SK-N-SH treated with all-trans-retinoic acid at 6 μM for 48 hours (cell line): ENCODE measurements at regions not wholly inside any gene's neighbourhood (a gene's known extent, or its start where the extent isn't known, plus 50 kb on each side); places are given as distances from the start of the nearest gene placed in this dataset.

Source experiments
- ATAC-seq: fragments of 200-7000 bp; cut with Tn5 transposase; 3 replicates; pipeline ENCODE4 v1.9.1; 2020; ENCODE audit warnings: mild to moderate bottlenecking, moderate library complexity
- ARNTL ChIP-seq: fragments of 450-650 bp; formaldehyde crosslinking; IDR thresholded peaks from 2 replicates; pipeline ENCODE4 v1.5.0; 2020; ENCODE audit warnings: low read depth, mild to moderate bottlenecking, moderate library complexity, borderline replicate concordance
- BACH2 ChIP-seq: fragments of 250-450 bp; sonication (Bioruptor Pico); IDR thresholded peaks from 2 replicates; pipeline ENCODE4 v1.9.0; 2021; ENCODE audit warnings: mild to moderate bottlenecking, borderline replicate concordance
- CREB5 ChIP-seq: fragments of 250-450 bp; sonication (Bioruptor Pico); IDR thresholded peaks from 2 replicates; pipeline ENCODE4 v1.5.1; 2020; ENCODE audit warnings: low read depth, mild to moderate bottlenecking, moderate library complexity
- CSDC2 ChIP-seq: fragments of 250-450 bp; sonication (Bioruptor Pico); IDR thresholded peaks from 2 replicates; pipeline ENCODE4 v1.5.0; 2020; ENCODE audit warnings: mild to moderate bottlenecking, moderate library complexity
- CSRNP3 ChIP-seq: fragments of 250-450 bp; sonication (Bioruptor Pico); IDR thresholded peaks from 2 replicates; pipeline ENCODE4 v1.5.1; 2021; ENCODE audit warnings: mild to moderate bottlenecking, moderate library complexity
- ESRRG ChIP-seq: fragments of 250-450 bp; sonication (Bioruptor Pico); IDR thresholded peaks from 2 replicates; pipeline ENCODE4 v1.6.1; 2021; ENCODE audit warnings: mild to moderate bottlenecking
- GLIS3 ChIP-seq: fragments of 250-450 bp; sonication (Bioruptor Pico); IDR thresholded peaks from 2 replicates; pipeline ENCODE4 v1.5.0; 2020; ENCODE audit warnings: mild to moderate bottlenecking, moderate library complexity
- ISL1 ChIP-seq: fragments of 250-450 bp; sonication (Bioruptor Pico); IDR thresholded peaks from 2 replicates; pipeline ENCODE4 v2.1.2; 2022; ENCODE audit warnings: mild to moderate bottlenecking, moderate library complexity
- OSR1 ChIP-seq: fragments of 250-450 bp; sonication (Bioruptor Pico); IDR thresholded peaks from 2 replicates; pipeline ENCODE4 v1.8.0; 2022; ENCODE audit warnings: moderate library complexity, mild to moderate bottlenecking, inconsistent platforms
- PATZ1 ChIP-seq: fragments of 250-450 bp; sonication (Bioruptor Pico); IDR thresholded peaks from 2 replicates; pipeline ENCODE4 v1.8.0; 2020; ENCODE audit warnings: mild to moderate bottlenecking, moderate library complexity, borderline replicate concordance
- POU6F1 ChIP-seq: fragments of 250-450 bp; sonication (Bioruptor Pico); IDR thresholded peaks from 2 replicates; pipeline ENCODE4 v1.8.0; 2021; ENCODE audit warnings: low read depth, mild to moderate bottlenecking, moderate library complexity, borderline replicate concordance
- PPARA ChIP-seq: fragments of 250-450 bp; sonication (Bioruptor Pico); IDR thresholded peaks from 2 replicates; pipeline ENCODE4 v1.5.0; 2020; ENCODE audit warnings: mild to moderate bottlenecking, borderline replicate concordance
- RARB ChIP-seq: fragments of 250-450 bp; sonication (Bioruptor Pico); IDR thresholded peaks from 2 replicates; pipeline ENCODE4 v1.8.0; 2021; ENCODE audit warnings: mild to moderate bottlenecking, moderate library complexity
- SNAI2 ChIP-seq: fragments of 250-450 bp; sonication (Bioruptor Pico); IDR thresholded peaks from 2 replicates; pipeline ENCODE4 v1.5.0; 2020; ENCODE audit warnings: mild to moderate bottlenecking, moderate library complexity
- TCF4 ChIP-seq: fragments of 250-450 bp; sonication (Bioruptor Pico); IDR thresholded peaks from 2 replicates; pipeline ENCODE4 v1.8.0; 2021; ENCODE audit warnings: mild to moderate bottlenecking, moderate library complexity, borderline replicate concordance
- TOX ChIP-seq: fragments of 250-450 bp; sonication (Bioruptor Pico); IDR thresholded peaks from 2 replicates; pipeline ENCODE4 v1.8.0; 2021; ENCODE audit warnings: mild to moderate bottlenecking, moderate library complexity, borderline replicate concordance
- ZFP3 ChIP-seq: fragments of 250-450 bp; sonication (Bioruptor Pico); IDR thresholded peaks from 2 replicates; pipeline ENCODE4 v1.5.0; 2020; ENCODE audit warnings: mild to moderate bottlenecking, moderate library complexity
- ZFP30 ChIP-seq: fragments of 450-650 bp; formaldehyde crosslinking; IDR thresholded peaks from 2 replicates; pipeline ENCODE4 v1.5.0; 2022; ENCODE audit warnings: mild to moderate bottlenecking, moderate library complexity
- ZNF565 ChIP-seq: fragments of 450-650 bp; formaldehyde crosslinking; conservative IDR thresholded peaks from 2 replicates; pipeline ENCODE4 v1.5.0; 2020; ENCODE audit warnings: low read depth, mild to moderate bottlenecking, moderate library complexity
- ZNF70 ChIP-seq: fragments of 450-650 bp; formaldehyde crosslinking; IDR thresholded peaks from 2 replicates; pipeline ENCODE4 v1.5.0; 2020; ENCODE audit warnings: mild to moderate bottlenecking, moderate library complexity
- ZNF8 ChIP-seq: fragments of 450-650 bp; formaldehyde crosslinking; IDR thresholded peaks from 2 replicates; pipeline ENCODE4 v1.5.0; 2020; ENCODE audit warnings: mild to moderate bottlenecking, moderate library complexity

- ATAC-seq, result no peak
These were observed 216.9 kb upstream of the SAMSN1 start for GRCh38 chr21:14762734-14763694.

GRCh38 chr21:14762327-14762726, 216.2 kb upstream of the SAMSN1 start:
- no peak for TF ChIP-seq TOX (CRISPR knock-in tag)
- no peak for TF ChIP-seq CSDC2
- no peak for TF ChIP-seq CREB5
- TF ChIP-seq ZFP30 (CRISPR knock-in tag), result no peak
- no peak for TF ChIP-seq BACH2 (CRISPR knock-in tag)
- TF ChIP-seq GLIS3 (CRISPR knock-in tag), result no peak
- TF ChIP-seq ESRRG (CRISPR knock-in tag), result no peak
- TF ChIP-seq ISL1 (CRISPR knock-in tag), result no peak
- TF ChIP-seq SNAI2, result no peak
- no peak for ATAC-seq

More at GRCh38 chr21:14762734-14763694, 216.9 kb upstream of the SAMSN1 start:
- no peak for TF ChIP-seq TOX (CRISPR knock-in tag)
- TF ChIP-seq CSRNP3 (CRISPR knock-in tag), result no peak
- no peak for TF ChIP-seq ISL1 (CRISPR knock-in tag)
- no peak for TF ChIP-seq ARNTL
- no peak for TF ChIP-seq ZNF8 (CRISPR knock-in tag)
- no peak for TF ChIP-seq ZNF70 (CRISPR knock-in tag)
- no peak for TF ChIP-seq POU6F1 (CRISPR knock-in tag)
- TF ChIP-seq CREB5, result no peak
- TF ChIP-seq ESRRG (CRISPR knock-in tag), result no peak
- TF ChIP-seq ZFP30 (CRISPR knock-in tag), result no peak
- no peak for TF ChIP-seq TCF4 (CRISPR knock-in tag)
- TF ChIP-seq PATZ1 (CRISPR knock-in tag), result no peak
- no peak for TF ChIP-seq OSR1 (CRISPR knock-in tag)
- TF ChIP-seq ZNF565 (CRISPR knock-in tag), result no peak
- TF ChIP-seq PPARA, result no peak
- TF ChIP-seq ZFP3 (CRISPR knock-in tag), result no peak

GRCh38 chr21:14759285-14759684, 213.2 kb upstream of the SAMSN1 start:
- TF ChIP-seq ZNF70 (CRISPR knock-in tag), result no peak
- TF ChIP-seq SNAI2, result no peak
- TF ChIP-seq CSRNP3 (CRISPR knock-in tag), result no peak
- TF ChIP-seq PPARA, result no peak
- no peak for TF ChIP-seq ZNF565 (CRISPR knock-in tag)
- TF ChIP-seq BACH2 (CRISPR knock-in tag), result no peak
- no peak for TF ChIP-seq CREB5
- no peak for TF ChIP-seq RARB (CRISPR knock-in tag)
- ATAC-seq, result no peak
